Ureter (tissue), 1 donor: ENCODE measurements at regions not wholly inside any gene's neighbourhood (a gene's known extent, or its start where the extent isn't known, plus 50 kb on each side); places are given as distances from the start of the nearest gene placed in this dataset.

ENCODE experiments used
- DNase-seq: peaks from one replicate; pipeline ENCODE4 v3.0.0-alpha.2; 2020; ENCODE audit warnings: low spot score
- donor health status: DM: yes; HTN: yes; CAD: no.

DNA sequence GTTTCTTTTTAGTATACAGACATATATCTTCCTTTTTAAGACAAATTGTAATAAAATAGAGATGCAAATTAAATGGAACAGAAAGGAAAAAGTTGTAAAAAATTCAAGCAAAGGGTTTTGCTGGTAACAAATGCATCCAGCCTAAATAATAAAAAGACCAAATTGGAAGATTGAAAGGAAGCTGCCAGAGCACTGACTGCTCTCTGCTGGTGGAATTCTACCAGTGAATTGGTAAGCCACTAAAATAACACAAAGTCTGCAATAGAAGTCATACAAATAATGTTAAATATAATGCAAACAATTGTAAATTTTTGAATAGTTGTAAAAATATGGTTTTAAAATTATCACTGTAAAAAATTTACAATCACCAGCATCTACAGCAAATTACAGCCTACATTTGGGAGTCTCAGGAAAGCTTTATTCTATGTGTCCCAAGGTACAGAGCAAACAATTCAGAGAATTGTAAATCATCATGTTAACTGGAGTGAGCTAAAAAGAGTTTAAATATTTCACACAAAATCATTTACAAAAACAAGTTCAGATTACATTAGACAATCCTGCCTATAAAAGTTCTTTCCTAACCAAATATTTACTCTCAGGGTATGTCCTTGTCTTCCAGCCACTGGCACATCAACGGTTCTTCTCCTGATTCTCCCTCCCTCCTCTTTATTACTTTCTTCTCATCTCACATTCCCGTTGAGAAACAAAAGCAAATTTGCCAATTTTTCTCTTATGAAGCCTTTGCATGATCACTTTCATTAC lies 1322.5 kb downstream of the PCDH7 start:
- no peak for DNase-seq

DNA sequence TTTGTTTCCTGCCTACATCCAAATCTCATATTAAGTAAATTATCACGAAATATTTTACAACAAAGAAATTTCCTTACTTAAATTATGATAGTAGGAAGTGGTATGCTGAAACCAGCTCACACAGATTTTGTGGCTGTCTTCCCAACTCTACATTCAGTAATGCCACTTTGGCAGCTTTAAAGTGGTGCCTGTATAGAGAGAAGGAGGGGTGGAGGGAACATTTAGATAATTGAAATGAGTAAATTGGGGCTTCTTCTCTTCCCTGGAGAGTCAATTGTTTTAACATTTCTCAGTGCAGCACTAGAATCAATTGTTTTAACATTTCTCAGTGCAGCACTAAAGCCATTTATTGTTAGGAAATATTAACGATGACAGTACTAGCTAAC lies 1323.1 kb downstream of the PCDH7 start:
- no peak for DNase-seq

GRCh38 chr4:32061916-32062315 lies 1341.7 kb downstream of the PCDH7 start:
- DNase-seq: no peak

GRCh38 chr4:32073542-32073941 lies 1353.4 kb downstream of the PCDH7 start:
- no peak for DNase-seq

- no peak for DNase-seq
These were observed 1367.0 kb downstream of the PCDH7 start for GRCh38 chr4:32087211-32087610.

DNA sequence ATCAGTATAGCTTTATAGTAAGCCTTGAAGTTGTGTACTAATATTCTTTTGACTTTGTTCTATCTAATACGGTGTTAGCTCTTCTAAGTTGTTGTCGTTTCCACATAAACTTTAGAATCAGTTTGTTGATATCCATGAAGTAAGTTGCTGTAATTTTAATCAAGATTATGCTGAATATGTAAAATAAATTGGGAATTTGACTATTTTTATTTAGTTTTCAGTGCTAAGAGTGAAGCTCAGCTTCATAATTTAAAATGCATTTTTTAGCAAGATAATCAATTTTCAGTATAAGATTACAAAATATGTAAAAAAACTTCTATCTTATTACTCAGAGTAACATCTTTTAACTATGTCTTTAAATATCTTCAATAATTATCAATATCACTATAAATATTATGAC lies 1374.8 kb downstream of the PCDH7 start:
- DNase-seq: no peak

GRCh38 chr4:32102896-32103295 lies 1382.7 kb downstream of the PCDH7 start:
- DNase-seq: no peak

DNA sequence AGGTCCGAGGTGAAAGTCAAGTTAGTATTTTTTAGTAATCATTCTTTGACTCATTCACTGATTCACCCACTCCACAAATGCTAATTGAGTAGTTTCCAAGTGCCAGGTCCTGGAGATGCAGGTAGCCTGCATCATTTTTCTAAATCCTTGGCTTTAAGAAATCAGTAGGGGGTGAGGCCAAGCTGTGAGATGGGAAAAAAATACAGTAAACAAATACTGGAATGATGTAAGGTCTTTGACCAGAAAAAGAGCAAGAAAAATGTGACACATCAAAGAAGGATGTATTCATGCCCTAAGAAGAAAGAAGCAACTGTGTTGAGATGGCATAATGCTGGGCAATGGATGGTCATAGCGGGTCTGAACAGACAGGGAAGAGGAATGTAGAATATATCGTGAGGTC lies 1386.6 kb downstream of the PCDH7 start:
- no peak for DNase-seq

- DNase-seq: no peak
These were observed 1392.7 kb downstream of the PCDH7 start for GRCh38 chr4:32112891-32113290.

DNA sequence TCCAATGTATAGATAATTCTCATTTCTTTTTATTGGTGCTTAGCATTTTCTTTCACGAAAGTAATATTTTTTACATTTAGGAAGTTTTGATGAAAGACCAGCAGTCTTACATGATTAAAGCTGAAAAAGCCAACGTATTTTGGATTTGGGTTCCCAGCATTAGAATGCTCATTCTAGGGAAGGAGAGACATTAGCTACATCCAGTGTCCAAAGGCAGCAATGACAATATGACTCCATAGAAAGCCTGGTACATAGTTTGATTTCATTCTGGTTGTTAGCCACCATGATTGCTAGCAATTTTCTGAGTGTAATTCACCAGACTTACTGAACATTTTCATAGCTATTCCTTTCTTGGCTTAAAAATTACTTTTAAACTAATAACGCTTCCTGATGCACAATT lies 1397.5 kb downstream of the PCDH7 start:
- no peak for DNase-seq

DNA sequence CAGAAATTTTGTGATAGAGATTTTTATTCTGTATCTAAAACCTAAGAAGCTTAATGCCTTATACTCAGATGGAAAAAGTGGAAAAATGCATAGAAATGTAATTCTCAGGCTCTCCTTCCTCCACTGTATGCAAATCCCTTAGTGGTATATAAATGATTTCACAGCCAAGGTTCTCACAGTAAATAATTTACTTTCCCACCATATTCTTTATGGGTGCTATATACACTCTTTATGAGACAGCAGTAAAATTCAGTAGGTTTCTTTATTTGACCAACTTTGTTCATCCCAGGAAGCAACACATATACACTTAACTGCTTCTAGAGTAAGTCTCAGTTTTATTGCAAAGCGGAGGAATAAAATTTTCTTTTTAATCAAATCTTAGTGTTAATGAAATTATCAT lies 1399.7 kb downstream of the PCDH7 start:
- no peak for DNase-seq

DNA sequence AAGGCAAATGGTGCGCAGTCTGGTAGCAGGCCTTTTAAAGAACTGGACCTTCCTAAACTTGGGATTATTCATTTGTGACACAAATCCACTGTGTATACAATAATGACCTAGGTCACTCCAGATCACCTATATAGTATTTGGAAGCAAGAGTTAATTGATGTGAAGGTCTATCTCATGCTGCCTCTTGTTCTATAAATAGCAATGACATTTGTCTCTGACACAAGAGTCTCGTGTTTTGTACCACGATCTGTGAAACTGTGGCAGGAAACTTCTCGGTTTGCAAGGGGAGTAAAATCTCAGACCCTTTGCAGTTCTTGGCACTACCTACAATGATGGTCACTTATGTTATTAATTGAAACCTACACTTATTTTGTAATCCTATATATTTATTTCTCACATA lies 1408.4 kb downstream of the PCDH7 start:
- no peak for DNase-seq

GRCh38 chr4:32129967-32130366 lies 1409.8 kb downstream of the PCDH7 start:
- no peak for DNase-seq

GRCh38 chr4:32133141-32133540 lies 1413.0 kb downstream of the PCDH7 start:
- DNase-seq: no peak

DNA sequence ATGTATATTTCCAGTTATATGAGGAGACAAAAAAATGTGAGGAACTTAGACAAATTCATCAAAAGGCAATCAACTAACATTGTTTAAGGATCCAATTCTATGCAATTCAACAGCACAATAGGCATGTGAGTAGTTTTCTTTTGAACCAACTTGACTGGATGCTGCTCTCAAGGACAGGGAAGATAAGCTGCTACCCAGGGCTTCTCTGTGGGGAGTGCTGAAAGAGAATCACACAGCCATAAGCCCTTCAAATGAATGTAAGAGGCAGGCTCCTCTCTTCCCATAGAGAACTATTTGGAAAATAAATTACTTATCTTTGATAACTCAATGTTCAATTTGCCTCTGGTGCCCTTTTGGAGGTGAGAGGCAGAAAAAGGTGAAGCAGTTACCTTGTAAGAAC lies 1413.6 kb downstream of the PCDH7 start:
- no peak for DNase-seq

DNA sequence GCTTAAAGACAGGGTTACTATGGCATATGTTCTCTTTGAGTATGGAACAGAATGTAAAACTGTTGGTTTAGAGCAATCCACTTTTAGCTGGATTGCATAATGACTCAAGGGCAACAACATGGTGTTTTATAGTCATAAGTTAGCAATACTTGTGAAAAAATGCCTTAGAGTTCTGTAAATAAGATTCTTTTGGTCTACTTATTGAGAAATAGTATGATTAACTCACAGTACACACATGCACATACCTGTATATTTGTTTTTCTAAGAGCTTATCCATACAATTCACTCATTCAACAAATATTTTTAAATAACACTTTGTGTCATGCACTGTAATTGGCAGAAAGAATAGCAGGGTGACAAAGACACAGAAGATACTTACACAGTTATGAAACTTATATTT lies 1415.5 kb downstream of the PCDH7 start:
- DNase-seq: no peak

GRCh38 chr4:32136081-32136787 lies 1416.1 kb downstream of the PCDH7 start:
- DNase-seq: no peak

DNA sequence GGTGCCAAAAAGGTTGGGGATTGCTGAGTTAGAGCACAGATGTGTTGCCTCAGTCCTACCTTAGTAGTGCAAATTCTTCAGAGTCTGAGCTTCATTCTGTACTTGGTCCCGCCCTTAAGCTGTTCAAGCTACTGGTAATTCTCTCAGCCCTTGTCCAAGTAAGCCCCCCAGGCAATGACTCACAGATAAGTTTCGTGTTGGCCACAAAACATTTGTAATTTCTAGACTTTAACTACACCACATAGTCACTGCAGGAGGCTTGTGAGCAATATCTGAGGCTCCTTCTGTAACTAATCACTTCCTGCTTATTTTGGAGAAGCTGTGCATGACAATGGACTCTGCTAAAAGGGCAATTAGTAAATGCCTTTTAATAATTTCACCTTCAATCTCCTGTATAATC lies 1420.5 kb downstream of the PCDH7 start:
- no peak for DNase-seq

DNA sequence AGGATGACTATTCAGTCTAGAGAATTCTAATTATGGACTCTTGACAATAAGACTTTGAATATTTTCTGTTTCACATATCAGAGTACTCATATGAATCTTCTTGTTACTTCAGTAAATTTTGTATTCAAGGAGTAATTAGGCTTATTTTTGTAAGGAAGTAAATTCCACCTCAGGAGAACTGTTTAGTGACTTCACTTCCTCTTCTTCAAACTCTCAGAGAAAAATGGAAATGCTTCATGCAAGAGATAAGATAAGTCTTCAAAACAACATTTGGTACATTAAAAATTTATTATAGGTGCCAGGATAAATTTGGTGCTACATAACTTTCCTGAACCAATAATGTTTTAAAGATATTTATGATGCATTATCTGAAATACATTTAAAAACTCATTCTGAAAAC lies 1421.9 kb downstream of the PCDH7 start:
- no peak for DNase-seq

DNA sequence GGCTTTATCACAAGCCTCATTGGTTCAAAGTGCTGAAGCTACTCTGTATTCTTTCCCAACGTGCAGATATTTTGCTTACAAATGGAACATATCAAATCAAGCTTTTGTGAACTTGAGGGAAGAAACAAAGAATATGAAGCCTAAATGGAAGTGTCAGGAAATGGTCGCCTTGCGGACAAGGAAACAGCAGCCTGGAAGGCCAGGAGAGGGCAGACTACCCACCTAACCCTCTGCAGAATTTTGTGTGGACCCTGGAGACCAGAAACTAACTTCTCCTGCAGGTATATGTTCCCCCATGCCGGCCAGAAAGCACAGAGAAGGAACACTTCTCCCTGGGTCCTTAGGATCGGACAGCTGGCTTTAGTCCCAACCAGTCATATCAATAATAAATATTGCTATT lies 1425.8 kb downstream of the PCDH7 start:
- DNase-seq: no peak

DNA sequence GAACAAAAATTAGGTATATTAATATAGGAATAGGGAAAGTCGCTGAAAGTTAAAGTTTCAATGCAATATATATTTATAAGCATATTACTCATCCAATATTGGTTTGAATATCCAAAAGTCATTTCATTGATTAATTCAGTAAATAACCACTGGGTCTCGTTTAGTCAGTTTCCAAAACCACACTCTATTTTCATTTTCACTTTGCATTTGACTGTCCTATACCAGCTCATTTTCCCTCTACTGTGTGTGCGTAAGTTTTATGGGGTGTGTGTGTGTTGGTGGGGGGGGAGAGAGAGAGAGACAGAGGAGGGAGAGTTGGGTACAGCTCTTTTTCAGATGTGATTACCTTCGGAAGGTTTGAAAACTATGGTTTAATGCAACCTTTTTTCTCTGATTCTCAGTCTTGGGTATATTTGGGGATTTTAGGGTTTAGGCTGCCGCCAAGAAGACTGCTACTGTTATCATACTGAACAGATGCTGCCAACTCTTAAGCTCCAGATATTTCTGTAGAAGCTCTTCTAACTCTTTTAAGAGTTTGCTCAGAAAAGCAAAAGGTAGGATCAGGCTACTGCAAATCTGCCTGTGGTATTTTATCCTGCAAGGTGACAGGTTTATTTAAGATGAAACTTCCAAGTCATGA lies 1427.4 kb downstream of the PCDH7 start:
- DNase-seq: no peak

- no peak for DNase-seq
These were observed 1428.0 kb downstream of the PCDH7 start for GRCh38 chr4:32148111-32148666.

DNA sequence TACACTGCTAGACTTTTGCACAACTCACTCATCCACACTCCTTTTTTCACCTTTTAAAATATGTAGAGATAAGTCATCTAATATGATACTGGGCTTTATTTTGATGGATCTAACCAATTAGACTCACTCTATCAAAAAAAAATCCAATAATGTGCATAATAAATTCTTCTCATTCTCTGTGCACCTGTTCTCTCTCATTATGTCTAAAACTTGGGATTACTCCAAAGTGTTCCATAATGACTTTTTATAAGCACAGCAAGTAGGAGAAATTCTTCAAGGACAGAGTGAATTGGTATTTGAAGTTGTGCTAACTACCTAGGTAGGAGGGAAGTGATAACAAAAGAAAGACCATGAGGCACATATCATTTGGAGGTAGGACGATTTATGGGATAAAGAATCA lies 1438.8 kb downstream of the PCDH7 start:
- DNase-seq: no peak
